Vagina (tissue), 2 donors: ENCODE measurements at regions not wholly inside any gene's neighbourhood (a gene's known extent, or its start where the extent isn't known, plus 50 kb on each side); places are given as distances from the start of the nearest gene placed in this dataset.

Source experiments
- CTCF ChIP-seq, 3 experiments: fragments of 450-650 bp in 2 of 3; fragments of 200-600 bp in 1 of 3; sonication (generic) in 1 of 3; IDR thresholded peaks; one replicate each; pipeline ENCODE4 v1.5.1; 2017 to 2019; ENCODE audit warnings: antibody characterized with exemption in 3 of 3, mild to moderate bottlenecking in 2 of 3, moderate library complexity in 2 of 3
- POLR2A ChIP-seq, 2 donors: fragments of 450-650 bp; IDR thresholded peaks; one replicate each; pipeline ENCODE4 v1.6.1; 2017; ENCODE audit warnings: antibody characterized with exemption in 2 of 2, mild to moderate bottlenecking in 2 of 2, moderate library complexity in 2 of 2
- POLR2AphosphoS5 ChIP-seq, 2 donors: sonication (generic); formaldehyde crosslinking; IDR thresholded peaks; one replicate each; pipeline ENCODE4 v1.9.0; 2017; ENCODE audit warnings: antibody characterized with exemption in 2 of 2, mild to moderate bottlenecking in 2 of 2, low read depth in 1 of 2; ENCODE audit not compliant: insufficient read depth in 1 of 2

DNA sequence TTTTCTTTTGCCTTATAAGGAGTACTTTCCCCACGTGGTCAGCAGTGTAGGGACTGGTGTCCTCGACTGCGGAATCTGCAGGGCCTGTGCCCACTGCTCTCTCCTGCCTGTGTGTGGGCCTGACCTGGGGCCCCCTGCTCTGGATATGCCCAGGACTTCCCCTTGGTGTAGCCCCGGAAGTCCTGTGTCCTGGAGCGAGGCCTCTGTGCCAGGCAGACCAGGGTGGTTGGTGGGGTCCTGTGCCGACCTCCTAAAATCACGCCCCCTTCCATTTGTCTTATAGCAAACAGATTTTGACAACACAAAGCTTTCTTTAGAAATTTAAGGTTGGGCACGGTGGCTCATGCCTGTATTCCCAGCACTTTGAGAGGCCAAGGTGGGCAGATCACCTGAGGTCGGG is 64.2 kb downstream of the DLL1 start:
- TF ChIP-seq CTCF (IDR thresholded peaks at IDR 0.05) (no peak), POLR2A (IDR thresholded peaks at IDR 0.05) (no peak), POLR2AphosphoS5 (IDR thresholded peaks at IDR 0.05; ENCODE audit: insufficient read depth in 1 of 2, low read depth in 1 of 2) (no peak)
